Middle frontal gyrus (tissue), 1 donor: ENCODE measurements at regions not wholly inside any gene's neighbourhood (a gene's known extent, or its start where the extent isn't known, plus 50 kb on each side); places are given as distances from the start of the nearest gene placed in this dataset.

Experiments
- DNase-seq: peaks from one replicate; pipeline ENCODE4 v3.0.0-alpha.2; 2015; ENCODE audit warnings: low spot score; ENCODE audit errors: extremely low spot score

DNA sequence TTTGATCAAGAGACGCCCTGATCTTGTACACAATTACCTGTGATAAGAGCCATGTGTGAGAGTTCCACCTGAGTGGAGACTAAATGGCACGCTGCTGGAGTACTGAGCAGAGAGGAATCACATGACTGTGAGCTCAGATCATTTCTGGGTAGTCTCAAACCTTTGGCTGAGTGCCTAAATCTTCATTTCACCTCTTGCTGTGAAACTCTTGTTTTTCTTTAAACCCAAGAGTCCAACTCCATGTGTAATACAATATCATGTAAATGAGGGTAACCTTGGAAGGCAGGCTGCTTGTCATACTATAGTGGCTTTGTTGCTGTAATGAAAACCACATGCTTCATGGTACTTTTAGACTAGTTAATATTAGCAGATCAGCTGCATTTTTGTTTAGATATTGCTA is 156.9 kb downstream of the CAND1 start:
- no peak for DNase-seq

DNA sequence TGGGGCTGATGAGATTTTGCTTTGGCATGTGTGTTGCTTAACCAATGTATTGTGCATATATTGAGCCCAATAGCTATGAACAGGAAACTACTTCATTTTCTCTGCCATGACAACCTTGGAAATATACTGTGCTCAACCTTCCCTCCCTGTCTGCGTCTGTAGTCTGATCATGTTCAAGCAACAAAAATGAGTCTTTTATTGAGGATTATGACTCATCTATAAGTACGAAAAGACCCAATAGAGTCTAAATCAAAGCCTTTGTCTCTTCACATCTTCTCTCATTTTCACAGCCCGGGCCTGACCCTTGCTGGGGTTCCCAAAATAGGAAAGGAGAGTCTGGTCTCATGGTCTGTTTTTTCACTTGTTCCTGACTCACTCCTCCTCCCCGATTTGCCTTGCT is 158.2 kb downstream of the CAND1 start:
- no peak for DNase-seq

DNA sequence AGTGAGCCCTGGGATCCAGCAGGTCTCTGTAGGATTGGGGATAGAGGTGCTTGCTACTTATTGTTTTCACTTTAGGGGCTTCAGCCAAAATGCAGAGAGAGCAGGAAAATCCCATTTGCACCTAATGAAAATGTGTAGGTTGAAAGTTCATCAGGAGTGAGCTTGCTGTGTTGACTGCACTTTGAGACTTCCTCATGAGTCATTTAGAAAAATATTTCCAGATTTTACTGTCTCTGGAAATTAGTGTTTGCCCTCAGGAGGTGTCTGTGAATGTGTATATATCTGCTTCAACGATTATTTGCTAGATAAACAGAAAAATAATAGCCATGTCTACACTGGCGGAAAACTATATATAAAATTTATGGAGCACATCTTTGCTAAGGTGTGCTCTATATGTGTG is 159.3 kb downstream of the CAND1 start:
- no peak for DNase-seq

DNA sequence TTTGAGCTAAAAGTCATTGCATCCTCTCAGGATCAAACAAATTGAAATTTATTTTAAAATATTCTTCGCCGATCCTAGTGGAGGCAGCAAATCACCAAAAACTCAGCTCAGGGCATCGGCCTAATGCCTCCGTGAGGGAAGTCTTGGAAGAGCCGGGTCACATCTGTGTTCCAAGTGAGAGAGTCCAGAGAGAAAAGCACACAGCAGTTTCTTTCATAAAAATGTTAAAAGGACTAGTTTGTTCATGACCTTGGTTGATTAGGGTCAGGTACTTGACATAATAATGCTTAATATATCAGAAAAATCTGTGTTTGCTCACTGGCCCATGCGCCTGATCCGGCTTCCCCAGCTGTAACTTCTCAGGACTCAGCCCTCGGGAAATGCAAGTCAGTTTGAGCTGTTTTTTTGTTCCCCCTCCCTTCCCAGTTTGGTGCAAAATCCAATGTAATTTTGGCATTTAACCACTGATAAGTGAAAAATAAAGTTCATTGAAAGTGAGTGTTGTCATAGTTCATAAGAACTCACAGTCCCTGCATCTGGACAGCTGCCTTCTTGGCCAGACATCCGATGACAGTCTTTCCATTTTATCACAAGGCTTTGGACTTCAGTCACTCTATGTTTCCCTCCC is 161.7 kb downstream of the CAND1 start:
- no peak for DNase-seq

DNA sequence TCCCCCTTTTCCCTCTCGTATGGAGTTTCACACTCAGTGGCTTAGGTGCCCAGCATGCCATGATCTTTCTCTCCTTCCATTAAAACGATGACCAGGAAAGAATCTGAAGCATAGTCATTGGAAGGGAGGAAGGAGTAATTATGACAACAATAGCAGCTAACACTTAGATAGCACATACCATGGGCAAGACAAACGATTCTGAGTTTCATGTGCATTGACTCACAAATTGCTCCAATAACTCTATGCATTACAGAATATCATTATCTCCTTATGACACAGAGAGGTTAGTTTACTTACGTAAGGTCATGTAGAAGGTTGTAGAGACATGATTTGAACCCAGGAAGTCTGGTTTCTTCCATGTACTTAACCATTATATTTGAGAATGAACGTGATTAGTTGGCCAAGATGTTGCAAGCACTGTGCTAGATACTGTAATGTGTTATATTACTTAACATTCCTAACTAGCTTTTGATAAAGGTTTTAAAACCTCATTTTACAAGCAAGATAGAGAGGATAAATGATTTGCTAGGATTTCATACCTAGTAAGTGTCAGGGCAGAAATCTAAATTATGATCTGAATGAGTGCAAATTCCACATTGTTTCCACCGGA is 162.4 kb downstream of the CAND1 start:
- no peak for DNase-seq

DNA sequence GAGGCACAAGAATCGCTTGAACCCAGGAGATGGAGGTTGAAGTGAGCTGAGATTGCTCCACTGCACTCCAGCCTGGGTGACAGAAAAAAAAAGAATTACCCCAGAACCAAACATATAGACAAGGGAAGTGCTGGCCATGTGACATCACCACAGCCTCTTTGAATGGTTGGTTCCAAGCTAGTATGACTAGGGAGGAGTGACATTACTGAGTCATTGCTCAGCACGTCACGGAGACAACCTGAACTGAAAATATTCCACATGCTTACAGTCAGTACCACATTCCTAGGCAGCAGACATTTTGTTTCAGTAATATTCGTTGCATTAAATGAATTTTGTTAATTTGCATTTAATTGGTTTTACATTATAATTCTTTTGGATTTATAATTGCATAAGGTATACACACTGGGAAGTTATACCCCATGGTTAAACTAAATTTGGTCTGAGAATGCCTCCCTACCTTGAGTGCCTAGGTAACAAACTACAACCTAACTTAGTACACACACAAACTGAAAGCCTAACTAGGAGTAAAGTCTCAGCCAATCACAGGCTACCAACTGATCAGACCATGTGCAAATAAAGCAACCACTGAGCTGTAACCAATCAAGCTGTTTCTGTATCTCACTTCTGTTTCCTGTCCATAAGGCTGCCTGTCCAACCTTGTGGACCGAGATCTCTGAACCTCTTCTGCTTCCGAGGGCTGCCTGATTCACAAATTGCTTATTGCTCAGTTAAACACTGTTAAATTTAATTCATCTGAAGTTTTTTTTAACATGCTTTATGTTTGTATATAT is 164.4 kb downstream of the CAND1 start:
- no peak for DNase-seq

DNA sequence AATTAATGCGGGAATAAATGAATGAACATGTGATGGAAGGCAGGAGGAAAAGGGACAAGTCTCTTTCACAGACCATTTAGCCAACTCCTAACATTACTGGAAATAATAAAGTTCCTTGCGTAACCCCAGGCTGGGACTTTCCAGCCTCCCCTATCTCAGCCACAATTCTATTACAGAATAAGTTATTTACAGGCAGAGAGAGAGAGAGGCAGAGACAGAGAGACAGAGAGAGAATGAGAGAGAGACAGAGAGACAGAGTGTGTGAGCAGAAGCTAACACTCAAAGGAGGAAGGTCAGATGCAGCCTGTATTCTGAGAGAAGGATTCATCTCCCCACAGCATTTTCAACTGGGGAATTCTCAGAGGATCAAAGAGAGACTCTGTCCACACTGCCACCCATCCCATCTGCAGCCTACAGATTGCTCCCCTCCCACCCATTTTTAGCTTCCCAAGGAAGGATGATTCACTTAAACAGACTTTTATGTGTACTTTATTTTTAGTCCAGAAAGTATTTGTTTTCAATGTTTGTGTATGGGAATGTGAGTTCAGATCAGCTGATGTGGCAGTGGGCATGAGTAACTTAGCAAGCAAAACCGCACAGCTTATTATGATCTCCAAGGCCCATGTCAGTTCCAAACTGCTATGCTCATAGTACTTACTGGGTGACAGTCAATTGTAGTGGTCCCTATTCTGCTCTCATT is 165.7 kb downstream of the CAND1 start:
- no peak for DNase-seq

DNA sequence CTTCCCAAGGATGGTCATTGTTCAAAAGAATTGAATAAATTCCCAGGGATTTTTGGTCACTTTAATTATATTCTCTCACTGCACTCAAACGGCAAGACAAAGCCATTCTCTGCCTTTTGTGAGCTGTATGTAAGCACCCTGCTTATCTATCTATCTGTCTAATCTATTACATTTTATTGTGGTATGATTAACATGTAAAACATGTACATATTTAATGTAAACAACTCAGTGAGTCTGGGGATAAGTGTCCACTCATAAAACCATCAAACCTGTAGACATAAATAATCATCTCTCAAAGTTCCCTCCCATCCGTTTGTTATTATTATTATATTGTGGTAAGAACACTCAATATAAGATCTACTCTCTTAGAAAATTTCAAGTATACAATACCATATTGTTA is 167.1 kb downstream of the CAND1 start:
- DNase-seq, result no peak

DNA sequence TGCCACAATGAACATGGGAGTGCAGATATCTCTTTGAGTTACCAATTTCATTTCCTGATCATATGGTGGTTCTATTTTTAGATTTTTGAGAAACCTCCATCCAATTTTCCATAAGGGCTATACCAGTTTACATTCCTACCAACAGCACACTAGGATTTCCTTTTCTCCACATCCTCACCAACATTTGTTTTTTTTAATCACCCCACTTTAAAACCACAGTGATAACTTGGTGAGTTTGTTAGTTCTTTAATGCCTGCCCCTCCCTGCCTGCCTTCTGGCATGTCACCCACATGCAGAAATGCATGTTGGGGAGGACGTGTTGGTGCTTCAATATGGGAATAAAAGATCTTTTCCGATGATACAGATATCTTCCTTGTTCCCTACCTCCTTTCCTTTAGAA is 167.9 kb downstream of the CAND1 start:
- DNase-seq, result no peak

DNA sequence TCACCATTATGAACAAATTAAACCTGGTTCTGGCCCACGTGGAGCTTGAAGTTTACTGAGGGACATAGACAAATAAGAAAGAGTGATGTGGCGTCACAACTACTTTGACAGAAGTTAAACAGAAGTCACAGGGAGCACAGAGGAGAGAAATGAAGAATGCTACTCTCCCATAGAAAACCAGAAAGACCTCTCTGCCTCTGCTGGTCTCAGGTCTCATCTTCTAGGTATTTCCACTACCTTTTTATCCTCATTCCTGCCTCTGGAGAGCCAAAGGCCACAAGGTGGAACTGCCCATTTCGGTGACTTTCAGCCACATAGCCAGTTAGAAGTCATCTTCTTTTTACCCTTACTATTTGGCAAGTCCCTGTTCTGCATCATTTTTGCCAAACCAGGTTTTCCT is 170.5 kb downstream of the CAND1 start:
- no peak for DNase-seq

DNA sequence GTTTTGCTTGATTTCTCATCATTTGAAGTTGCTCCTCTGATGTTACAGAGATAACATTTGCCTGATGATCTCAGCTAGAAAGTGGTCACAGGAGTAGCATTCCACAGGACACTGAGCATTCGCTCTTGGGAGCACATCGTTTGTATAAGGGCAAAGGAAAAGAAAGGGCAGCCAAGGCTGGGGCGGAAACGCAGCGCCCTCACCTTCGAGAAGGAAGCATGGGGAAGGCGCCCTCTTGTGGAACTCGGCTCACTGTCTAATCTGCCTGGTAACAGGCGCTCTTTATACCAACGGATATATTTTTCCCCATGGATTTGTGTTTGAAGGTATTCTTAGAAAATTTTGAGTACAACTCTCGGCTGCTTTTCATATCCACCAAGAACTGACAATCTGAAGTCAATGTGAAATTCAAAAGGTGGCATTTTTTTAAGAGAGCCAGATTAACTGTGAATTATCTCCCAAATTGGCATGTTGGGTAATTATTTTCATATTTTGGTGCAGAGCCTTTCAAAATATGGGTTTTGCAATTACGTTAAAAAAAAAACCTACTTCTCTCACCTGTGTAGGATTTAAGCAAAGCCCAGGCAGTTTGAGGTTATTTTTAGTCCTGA is 172.7 kb downstream of the CAND1 start:
- DNase-seq, result peak; percentile 70

DNA sequence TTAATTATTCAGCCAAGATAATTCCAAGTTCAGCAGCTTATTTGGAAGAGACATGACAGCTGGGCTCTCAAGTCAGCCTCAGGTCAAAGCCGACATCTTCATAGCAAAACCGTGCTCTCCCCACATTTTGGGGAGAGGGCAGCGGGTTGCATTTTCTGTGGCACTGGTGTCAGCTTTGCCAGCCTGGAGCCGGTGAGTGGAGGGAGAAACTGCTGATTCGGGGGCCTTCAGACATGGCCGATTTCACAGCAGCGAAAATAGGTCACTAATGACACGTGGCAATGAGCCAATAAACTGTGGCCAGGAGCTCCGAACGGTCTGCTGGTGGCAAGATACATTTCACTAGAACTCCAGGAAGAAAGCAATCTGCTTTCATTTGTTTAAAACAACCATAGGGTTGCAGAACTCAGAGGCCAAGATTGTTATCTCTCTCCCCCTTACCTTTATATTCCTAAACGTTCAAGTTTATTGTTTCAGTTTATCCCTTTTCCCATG is 173.2 kb downstream of the CAND1 start:
- no peak for DNase-seq

DNA sequence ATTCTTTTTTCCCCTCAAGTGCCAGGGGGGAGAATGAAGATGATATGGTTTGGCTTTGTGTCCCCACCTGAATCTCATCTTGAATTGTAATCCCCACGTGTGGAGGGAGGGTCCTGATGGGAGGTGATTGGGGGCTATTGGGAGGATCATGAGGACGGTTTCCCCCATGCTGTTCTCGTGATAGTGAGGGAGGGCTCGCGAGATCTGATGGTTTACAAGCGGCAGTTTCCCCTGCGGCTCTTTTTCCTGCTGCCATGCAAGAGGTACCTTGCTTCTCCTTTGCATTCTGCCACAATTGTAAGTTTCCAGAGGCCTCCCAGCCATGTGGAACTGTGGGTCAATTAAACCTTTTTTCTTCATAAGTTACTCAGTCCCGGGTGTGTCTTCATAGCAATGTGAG is 173.7 kb downstream of the CAND1 start:
- no peak for DNase-seq

DNA sequence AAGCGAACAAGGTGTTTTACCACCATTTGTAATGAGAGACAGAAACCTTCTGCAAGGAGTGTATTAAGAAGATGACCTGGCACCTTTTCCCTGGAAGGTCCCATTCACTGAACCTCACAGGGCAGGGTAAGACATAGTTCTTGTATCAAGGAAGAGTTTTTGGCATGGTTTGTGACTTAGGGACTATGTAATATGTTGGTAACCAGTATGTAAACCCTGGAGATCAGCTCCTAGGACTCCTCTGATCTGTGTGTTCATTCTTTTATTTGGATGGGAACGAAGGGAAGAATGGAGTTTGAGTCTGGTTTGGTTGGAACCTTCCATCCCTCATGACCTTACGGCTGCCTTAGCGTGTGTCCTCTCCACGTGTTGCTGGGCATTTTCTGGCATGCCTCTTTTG is 175.4 kb downstream of the CAND1 start:
- DNase-seq, result no peak

DNA sequence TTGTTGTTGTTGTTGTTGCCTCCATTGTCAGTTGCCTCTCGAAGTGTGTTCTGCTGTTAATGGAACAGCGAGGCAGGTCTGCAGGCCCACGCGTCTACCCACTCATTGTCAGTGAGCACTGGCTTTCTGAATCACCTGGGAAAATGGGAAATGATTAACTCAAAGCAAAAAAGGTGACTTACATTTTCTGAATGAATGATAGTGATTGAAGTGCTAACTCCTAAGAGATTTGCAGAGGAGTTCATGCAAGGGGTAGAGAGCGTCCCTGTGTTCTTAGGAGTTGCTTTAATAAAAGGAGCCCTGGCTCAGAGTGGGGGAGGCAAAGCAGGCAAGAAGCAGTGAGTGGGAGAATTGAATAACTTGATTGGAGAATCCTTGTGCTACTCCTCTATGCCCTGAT is 177.6 kb downstream of the CAND1 start:
- DNase-seq, result no peak

DNA sequence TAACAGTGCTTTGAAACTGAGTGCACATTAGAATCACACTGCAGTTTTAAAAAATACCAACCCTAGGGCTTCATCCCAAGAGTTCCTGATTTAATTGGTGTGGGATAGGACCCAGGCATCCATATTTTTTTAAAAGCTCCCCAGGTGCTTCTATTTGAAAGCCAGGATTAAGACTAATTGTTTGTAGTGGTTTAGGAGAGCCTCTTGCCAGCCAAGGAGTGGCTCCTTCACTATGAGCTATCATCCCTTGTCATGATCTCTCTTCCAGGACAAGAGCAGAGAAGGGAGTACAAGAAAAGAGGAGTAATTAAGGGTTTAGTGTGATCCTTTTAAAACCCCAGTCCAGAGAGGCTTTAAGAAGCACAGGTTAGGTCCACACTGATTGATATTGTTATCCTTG is 178.0 kb downstream of the CAND1 start:
- DNase-seq, result no peak

DNA sequence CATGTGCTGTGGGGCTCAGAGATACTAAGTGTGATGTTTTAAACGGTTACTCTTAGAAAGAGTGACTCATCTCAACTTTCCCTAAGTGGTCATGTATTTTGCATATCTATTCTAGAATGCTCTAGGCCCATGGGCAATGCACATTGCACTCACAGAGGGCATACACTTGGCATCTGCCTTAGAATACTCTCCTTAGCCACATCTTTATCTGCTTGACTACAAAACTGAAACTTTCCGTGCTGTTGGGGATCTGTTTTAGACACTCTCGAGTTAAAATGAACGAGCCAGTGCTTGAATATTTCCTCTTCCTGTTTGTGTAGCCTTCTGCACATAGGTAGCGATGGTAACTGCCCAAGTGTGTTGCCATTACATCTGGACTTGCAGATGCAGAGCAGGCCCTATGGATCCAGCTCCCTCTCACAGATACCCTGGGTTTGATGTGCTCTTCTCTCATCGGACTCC is 180.5 kb downstream of the CAND1 start:
- DNase-seq, result no peak

DNA sequence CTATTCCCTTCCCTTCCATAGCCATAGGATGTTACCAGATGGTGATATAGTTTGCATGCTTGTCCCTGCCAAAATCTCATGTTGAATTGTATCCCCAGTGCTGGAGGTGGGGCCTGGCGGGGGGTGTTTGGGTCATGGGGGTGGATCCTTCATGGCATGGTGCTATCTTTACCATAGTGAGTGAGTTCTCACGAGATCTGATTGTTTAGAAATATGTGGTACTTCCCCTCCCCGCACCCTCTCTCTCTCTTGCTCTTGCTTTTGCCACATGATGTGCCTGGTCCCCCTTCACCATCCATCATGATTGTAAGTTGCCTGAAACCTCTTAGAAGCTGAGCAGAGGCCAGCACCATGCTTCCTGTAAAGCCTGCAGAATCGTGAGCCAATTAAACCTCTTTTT is 181.3 kb downstream of the CAND1 start:
- no peak for DNase-seq

DNA sequence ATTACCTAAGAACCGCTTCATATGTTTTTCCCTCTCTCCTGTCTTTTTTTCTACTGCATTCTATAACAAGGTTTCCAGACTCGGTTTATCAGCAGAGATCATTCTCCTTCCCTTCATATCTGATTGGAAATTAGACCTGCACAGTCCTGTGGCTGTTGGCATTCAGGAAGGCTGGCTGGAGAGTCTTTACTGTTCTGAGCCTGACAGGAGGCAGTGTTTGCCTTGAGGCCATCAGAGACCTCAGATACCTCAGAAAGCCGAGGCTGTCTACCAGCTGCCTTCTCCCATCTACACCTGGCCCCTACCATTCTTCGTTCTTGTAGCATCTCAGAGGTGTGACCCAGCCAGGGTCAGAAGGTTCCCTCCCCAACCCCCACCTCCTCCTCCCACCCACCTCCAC is 182.0 kb downstream of the CAND1 start:
- DNase-seq, result no peak

DNA sequence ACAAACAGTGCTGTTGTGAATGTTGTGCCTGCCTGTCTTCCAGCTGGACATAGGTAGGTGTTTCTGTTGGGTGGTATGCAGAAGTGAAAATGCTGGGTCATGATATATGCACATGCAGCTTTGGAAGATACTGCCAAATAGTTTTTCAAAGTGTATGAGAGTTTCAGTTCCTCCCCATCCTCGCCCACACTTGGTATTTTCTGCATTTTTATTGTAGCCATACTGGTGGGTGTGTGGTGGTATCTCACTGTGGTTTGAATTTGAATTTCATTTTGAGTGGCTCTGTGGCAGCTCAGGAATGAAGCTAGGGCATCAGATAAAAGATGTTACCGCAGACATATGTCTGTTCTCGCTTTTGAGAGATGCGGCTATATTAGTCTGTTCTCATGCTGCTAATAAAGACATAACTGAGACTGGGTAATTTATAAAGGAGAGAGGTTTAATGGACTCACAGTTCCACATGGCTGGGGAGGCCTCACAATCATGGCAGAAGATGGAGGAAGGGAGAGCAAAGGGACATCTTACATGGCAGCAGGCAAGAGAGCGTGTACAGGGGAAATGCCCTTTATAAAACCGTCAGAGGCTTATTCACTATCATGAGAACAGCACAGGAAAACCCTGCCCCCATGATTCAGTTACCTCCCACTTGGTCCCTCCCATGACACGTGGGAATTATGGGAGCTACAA is 183.1 kb downstream of the CAND1 start:
- no peak for DNase-seq

DNA sequence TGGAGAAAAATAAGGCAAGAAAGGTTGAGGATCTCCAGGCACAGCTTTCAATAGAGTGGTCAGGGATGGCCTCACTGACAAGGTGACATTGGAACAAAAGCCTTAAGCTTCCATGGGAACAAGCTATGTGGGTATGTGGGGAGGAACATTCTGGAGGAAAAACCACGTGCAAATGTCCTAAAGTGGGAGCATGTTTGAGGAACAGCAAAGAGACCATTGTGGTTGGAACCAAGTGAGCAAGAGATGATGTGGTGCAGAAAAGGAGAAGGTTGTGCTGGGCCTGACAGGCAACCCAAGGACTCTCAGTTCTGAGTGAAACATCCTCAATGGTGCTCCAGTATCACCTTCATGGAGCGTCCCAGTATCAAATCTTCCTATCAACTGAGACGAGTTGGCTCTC is 184.0 kb downstream of the CAND1 start:
- DNase-seq, result no peak
